GM19025 (cell line): ENCODE measurements at regions not wholly inside any gene's neighbourhood (a gene's known extent, or its start where the extent isn't known, plus 50 kb on each side); places are given as distances from the start of the nearest gene placed in this dataset.
"Not testable (repeated sequence)": the region's sequence is repeated elsewhere in the genome, so short reads cannot be mapped to it uniquely, and the experiment has no call there.

Experiments used
- ATAC-seq: cut with Tn5 transposase; IDR thresholded peaks from one replicate; pipeline ENCODE4 v1.9.1; 2021; ENCODE audit warnings: mild to moderate bottlenecking, low read depth, moderate library complexity; ENCODE audit not compliant: unreplicated experiment

GRCh38 chr21:22136740-22137139, 1138.5 kb downstream of the NCAM2 start:
- ATAC-seq = no peak

DNA sequence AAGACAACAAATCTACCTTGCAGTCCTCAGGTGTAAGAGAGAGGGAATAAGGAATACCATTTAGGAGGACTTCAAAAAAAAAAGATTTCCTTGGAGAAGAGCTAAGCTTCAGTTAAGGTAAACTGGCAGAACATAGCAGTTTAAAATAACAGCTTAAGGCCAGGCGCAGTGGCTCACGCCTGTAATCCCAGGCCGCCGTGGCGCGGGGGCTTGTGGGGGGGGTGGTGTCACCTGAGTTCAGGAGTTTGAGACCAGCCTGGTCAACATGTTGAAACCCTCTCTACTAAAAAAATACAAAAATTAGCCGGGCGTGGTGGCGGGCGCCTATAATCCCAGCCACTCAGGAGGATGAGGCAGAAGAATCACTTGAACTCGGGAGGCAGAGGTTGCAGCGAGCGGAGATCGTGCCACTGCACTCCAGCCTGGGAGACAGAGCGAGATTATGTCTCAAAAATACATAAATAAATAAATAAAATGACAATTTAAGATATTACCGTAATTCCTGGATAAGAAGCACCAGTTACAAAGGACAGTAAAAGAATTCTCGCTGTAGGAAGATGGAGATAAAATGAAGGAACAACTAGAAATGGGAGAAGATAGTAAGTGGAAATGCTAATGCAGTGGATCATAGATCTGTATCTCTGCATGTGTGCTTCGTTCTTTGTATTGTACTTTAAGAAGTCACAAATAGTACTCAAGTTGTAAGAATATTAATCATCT, 1140.2 kb downstream of the NCAM2 start:
- ATAC-seq = no peak

DNA sequence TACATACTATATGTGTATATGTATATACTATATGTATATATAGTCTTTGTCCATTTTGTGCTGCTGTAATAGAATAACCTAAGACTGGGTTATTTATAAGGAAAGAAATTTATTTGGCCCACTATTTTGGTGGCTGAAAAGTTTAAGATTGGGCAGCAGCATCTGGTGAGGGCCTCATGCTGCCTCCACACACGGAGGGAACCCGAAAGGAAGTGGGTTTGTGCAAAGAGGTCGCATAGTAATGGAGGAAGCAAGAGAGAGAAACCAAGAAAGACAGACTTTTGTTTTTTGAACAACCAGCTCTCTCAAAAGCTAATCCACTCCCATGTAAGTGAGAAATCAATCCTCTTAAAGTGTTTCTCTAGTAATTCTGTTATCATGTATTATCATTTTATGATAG, 1147.3 kb downstream of the NCAM2 start:
- no peak for ATAC-seq

GRCh38 chr21:22154579-22155274, 1156.5 kb downstream of the NCAM2 start:
- ATAC-seq = no peak

GRCh38 chr21:22164912-22165311, 1166.7 kb downstream of the NCAM2 start:
- ATAC-seq = no peak

DNA sequence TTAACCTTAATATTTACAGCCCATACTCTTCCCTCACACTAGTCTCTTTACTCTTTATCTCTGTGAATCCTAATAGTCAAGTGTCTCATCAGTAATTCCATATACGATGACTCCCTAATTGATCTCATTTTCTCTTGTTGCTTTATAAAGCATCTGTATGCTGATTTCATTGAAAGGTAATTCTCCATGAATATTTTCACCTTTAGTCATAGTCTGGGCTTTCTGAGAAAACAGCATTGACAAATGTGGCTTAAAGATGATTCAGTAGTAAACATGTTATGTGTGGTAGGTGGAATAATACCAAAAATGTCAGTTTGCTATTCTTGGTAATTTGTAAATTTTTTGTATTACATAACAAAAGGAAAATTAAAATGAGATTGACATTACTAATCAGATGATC, 1176.5 kb downstream of the NCAM2 start:
- ATAC-seq = no peak

- no peak for ATAC-seq
Observed at GRCh38 chr21:22189278-22189677, 1191.1 kb downstream of the NCAM2 start.

GRCh38 chr21:22191581-22191980, 1193.4 kb downstream of the NCAM2 start:
- no peak for ATAC-seq

DNA sequence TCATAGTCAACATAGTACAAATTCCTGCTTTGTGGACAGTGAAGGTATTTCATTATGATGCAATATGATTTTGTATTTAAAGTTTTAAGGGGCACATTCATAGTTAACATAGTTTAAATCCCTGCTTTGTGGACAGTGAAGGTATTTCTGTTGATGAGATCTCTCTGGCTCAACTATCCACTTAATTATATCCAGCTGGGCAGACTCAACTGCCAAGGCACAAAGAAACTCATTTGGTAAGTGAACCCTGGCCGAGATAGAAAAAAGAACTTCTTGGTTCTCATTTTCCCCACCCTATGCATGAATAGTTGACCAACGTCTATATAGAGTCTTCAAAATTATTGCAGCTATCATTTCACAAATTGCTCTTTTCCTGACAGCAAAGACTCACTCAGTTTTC, 1194.6 kb downstream of the NCAM2 start:
- no peak for ATAC-seq

GRCh38 chr21:22194986-22195385, 1196.8 kb downstream of the NCAM2 start:
- ATAC-seq = not testable (repeated sequence)

DNA sequence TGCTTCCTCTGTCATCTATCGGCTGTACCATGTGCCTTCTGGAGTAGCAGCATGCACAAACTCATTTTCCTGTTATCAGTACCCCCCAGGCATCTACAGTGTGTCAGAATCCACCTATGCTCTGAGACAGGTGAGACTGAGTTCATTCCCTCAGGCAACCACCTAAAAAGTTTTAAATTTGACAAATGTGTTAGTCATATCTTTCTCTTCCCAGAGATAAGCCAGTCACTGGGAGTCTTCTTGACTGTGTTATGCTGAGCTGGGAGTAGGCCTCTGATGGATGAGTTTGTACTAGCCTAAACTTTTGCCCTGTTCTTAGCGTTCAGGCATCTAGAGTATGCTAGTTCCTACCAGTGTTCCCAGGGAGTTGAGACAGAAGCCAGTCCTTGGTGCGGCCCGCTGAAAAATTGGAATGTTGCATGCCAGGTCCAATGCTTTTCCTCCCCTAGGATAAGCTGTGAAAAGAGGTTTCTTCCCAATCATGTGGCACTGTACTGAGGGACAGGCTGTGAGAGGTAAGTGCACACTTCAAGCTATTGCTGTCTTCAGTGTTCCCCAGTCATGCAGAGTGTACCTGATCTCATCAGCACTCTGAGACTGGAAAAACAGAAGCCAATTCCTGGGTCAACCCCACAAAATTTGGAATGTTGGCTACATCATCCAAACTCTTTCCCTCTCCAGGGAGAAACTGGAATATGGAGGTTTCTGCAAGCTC, 1202.3 kb downstream of the NCAM2 start:
- no peak for ATAC-seq

DNA sequence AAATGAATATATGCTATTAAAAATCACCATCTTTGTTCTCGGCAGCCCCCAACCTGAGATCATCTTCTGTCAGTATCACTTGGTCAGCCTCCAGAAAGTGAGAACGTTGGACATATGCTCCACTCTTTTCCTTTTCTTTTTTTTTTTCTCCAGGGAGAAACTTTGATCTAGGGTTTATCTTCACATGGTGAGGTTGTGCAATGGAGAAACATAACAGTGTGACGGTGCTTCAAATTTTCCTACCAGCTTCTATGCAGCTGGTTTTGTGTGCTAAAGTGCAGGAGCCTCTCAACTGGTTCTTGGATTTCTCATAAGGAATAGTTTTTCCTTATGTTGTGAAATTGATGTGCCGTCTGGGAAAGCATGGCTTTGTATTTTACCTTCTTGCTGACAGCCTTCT, 1202.9 kb downstream of the NCAM2 start:
- no peak for ATAC-seq

DNA sequence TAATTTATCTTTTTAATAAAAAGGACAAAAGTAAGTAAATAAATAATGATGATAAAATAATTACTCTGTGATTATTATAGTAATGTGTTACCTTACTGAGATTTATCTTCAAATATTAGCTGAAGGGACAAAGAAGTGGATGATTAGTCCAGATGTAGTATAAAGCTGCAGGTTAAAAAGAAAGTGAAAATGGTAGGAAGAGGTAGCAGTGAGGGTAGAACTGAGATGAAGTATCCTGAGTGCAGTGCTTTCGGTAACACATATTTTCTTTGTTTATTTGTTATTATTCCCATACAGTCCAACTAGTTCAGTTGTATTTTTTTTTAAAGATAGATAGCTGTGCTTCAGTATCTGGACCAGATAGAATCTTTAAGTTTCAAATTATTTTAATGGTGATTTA, 1203.5 kb downstream of the NCAM2 start:
- no peak for ATAC-seq

GRCh38 chr21:22209304-22209700, 1211.1 kb downstream of the NCAM2 start:
- ATAC-seq = no peak

GRCh38 chr21:22211943-22212342, 1213.7 kb downstream of the NCAM2 start:
- no peak for ATAC-seq

GRCh38 chr21:22223385-22223784, 1225.2 kb downstream of the NCAM2 start:
- ATAC-seq = peak; percentile 81

DNA sequence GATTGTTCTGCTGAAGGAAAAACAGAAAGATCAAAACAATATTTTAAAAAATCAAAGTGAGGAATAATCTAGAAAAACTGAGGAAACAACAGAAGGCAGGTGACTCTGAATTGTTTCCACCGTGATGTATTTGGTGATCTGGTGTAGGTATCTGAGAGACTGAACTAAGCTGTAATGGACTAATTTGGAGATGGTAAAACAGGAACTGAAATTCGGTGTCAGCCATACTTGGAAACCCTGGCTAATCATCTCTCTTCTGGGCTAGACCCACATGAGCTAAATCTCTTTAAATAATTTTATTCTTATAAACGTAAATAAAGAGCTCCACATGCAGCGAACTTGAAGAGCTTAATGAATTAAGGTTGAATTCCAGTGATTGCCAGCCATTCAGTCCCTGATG, 1226.1 kb downstream of the NCAM2 start:
- no peak for ATAC-seq

- no peak for ATAC-seq
Observed at GRCh38 chr21:22225299-22225698, 1227.1 kb downstream of the NCAM2 start.

- ATAC-seq = no peak
Observed at GRCh38 chr21:22231013-22231412, 1232.8 kb downstream of the NCAM2 start.

DNA sequence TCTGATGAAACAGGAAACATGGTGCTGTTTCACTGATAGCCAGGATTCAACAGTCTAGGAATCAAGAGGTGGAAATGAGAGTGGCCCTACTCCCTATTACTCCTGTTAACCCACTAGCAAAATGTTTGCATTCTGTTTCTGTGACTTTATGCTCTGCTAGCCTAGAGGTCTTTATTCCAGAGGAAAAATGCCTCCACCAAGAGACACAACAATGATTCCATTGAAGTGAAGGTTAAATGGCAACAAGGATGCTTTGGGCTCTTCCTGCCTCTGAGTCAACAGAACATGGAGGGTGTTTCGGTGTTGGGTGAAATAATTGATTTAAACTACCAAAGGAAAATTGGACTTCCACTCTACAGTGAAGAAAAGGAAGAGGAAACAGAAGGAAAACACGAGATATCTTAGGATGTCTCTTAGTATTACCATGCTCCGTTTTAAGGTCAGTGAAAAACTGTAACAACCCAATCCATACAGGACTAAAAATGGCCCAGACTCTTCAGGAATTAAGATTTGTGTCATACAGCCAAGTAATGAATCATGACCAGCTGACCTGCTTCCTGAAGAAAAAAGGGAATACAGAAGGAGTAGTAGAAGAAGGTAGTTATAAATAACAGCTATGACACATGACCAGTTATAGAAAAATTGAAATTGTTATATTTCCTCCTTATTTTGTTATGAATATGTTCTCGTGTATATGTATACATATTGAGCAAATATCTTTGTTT, 1237.8 kb downstream of the NCAM2 start:
- ATAC-seq = no peak

DNA sequence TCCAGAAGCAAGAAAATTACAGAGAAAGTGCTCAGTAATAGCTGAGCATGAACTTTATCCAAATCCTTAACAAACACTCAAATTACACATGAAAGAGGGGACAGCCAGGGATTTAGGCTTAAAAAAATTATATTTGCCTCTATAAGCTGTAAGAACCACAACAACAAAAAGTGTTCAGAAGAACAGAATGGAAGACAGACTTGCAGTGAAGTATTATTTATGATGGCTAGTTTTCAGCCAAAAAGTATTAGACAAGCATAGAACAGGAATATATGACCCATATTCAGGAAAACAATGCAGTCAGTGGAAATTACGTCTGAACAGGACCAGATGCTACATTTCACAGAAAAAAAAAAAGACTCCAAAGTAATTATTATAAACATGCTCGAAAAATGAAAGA, 1246.3 kb downstream of the NCAM2 start:
- no peak for ATAC-seq
